GM12872 (cell line): ENCODE measurements at regions not wholly inside any gene's neighbourhood (a gene's known extent, or its start where the extent isn't known, plus 50 kb on each side); places are given as distances from the start of the nearest gene placed in this dataset.

Experiments used
- CTCF ChIP-seq: IDR thresholded peaks from 3 replicates; pipeline ENCODE4 v1.5.1; 2011; ENCODE audit warnings: low read depth, mild to moderate bottlenecking, low read length, moderate library complexity; ENCODE audit not compliant: insufficient read depth

- TF ChIP-seq CTCF, result no peak
These were observed 188.0 kb downstream of the ELAVL2 start for GRCh38 chr9:23638011-23638410.

- no peak for TF ChIP-seq CTCF
These were observed 187.1 kb downstream of the ELAVL2 start for GRCh38 chr9:23638837-23639426.
